MM.1S (cell line): ENCODE measurements at regions not wholly inside any gene's neighbourhood (a gene's known extent, or its start where the extent isn't known, plus 50 kb on each side); places are given as distances from the start of the nearest gene placed in this dataset.

Experiments used
- DNase-seq: peaks from one replicate; pipeline ENCODE4 v3.0.0-alpha.2; 2015
- H2AFZ ChIP-seq: fragments of 300-600 bp; sonication (generic); 2 replicates; pipeline ENCODE4 v1.6.0; 2016; ENCODE audit warnings: antibody characterized with exemption, low read length
- H3F3A ChIP-seq: fragments of 300-600 bp; sonication (generic); 2 replicates; pipeline ENCODE4 v1.6.1; 2016; ENCODE audit warnings: mild to moderate bottlenecking, antibody characterized with exemption, low read length, moderate library complexity, mixed read lengths; ENCODE audit not compliant: insufficient read depth
- H3K27ac ChIP-seq: fragments of 300-600 bp; sonication (generic); 2 replicates; pipeline ENCODE4 v1.5.1; 2016; ENCODE audit warnings: mild to moderate bottlenecking, low read length
- H3K27me3 ChIP-seq: fragments of 300-600 bp; sonication (generic); replicated peaks from 2 replicates; pipeline ENCODE4 v1.6.0; 2016; ENCODE audit warnings: low read length; ENCODE audit not compliant: insufficient read depth
- H3K36me3 ChIP-seq: fragments of 300-600 bp; sonication (generic); replicated peaks from 2 replicates; pipeline ENCODE4 v1.6.1; 2016; ENCODE audit warnings: mild to moderate bottlenecking, low read length, mixed read lengths; ENCODE audit not compliant: insufficient read depth
- H3K4me1 ChIP-seq: fragments of 300-600 bp; sonication (generic); 2 replicates; pipeline ENCODE4 v1.6.1; 2016; ENCODE audit warnings: low read length, mixed read lengths
- H3K4me2 ChIP-seq: fragments of 300-600 bp; sonication (generic); 2 replicates; pipeline ENCODE4 v1.6.0; 2016; ENCODE audit warnings: low read depth, low read length
- H3K4me3 ChIP-seq: fragments of 300-600 bp; sonication (generic); 2 replicates; pipeline ENCODE4 v1.5.1; 2016; ENCODE audit warnings: low read length, mixed read lengths
- H3K79me2 ChIP-seq: fragments of 300-600 bp; sonication (generic); 2 replicates; pipeline ENCODE4 v1.6.1; 2016; ENCODE audit warnings: mixed run types, low read length, mixed read lengths
- H3K9ac ChIP-seq: fragments of 300-600 bp; sonication (generic); 2 replicates; pipeline ENCODE4 v1.6.1; 2016; ENCODE audit warnings: low read length, mixed read lengths
- H3K9me2 ChIP-seq: fragments of 300-600 bp; sonication (generic); replicated peaks from 2 replicates; pipeline ENCODE4 v1.6.1; 2016; ENCODE audit warnings: mild to moderate bottlenecking, low read length, mixed read lengths; ENCODE audit not compliant: insufficient read depth
- H3K9me3 ChIP-seq: fragments of 300-600 bp; sonication (generic); replicated peaks from 2 replicates; pipeline ENCODE4 v1.6.1; 2016; ENCODE audit warnings: mild to moderate bottlenecking, low read length, mixed read lengths; ENCODE audit not compliant: insufficient read depth
- H4K20me1 ChIP-seq: fragments of 300-600 bp; sonication (generic); 2 replicates; pipeline ENCODE4 v1.6.1; 2016; ENCODE audit warnings: mild to moderate bottlenecking, low read length, moderate library complexity, mixed read lengths; ENCODE audit not compliant: insufficient read depth
- EZH2 ChIP-seq: fragments of 300-600 bp; sonication (generic); optimal IDR thresholded peaks from 2 replicates; pipeline ENCODE3; 2017; ENCODE audit warnings: low read depth, mild to moderate bottlenecking, antibody characterized with exemption, low read length, mixed read lengths
- EZH2phosphoT487 ChIP-seq: fragments of 300-600 bp; sonication (generic); IDR thresholded peaks from 2 replicates; pipeline ENCODE4 v1.6.1; 2018; ENCODE audit warnings: antibody characterized with exemption, low read length
- TF ChIP-seq, protein P1 (sequence below): fragments of 300-600 bp; sonication (generic); IDR thresholded peaks from 2 replicates; pipeline ENCODE4 v1.5.1; 2016; ENCODE audit warnings: antibody characterized with exemption, low read length, mixed read lengths

DNA sequence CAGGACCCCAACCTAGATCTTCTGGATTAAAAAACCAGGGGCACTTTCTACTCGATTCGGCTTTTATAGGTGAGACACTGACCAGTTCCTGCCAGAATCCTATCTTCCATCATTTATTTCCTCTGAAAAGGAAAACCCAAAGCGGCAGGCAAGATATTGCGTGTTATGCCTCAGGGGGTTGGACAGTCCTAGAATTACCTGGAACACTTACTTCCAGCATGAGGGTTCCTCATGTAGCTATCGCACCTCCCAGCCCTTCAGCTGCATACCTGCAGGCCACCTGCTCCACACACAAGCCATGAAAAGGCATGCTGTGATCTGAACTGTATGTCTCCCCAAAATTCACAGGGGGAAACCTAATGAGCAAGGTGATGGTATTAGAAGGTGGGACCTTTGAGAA is 58.3 kb upstream of the DLG1 start:
- Histone ChIP-seq H4K20me1 (no peaks in the 10 kb centered on the region), H3K27ac (no peak overlapping the region), H3K27me3 (no peaks in the 10 kb centered on the region), H3K36me3 (no peaks in the 10 kb centered on the region), H3K9me2 (no peaks in the 10 kb centered on the region), H2AFZ (peak overlapping the region; percentile 78), H3K4me2 (peak overlapping the region; percentile 80), H3F3A (no peaks in the 10 kb centered on the region), H3K79me2 (no peaks in the 10 kb centered on the region), H3K4me1 (peaks cover 7% of the 10 kb centered on the region; the same call in 1 of the 2 replicates), H3K9ac (peak overlapping the region; percentile 52; the same call in 1 of the 2 replicates), H3K9me3 (no peaks in the 10 kb centered on the region), H3K4me3 (peak overlapping the region; percentile 68)
- TF ChIP-seq EZH2phosphoT487 (no peak), EZH2 (no peak)
- TF ChIP-seq, protein P1, sequence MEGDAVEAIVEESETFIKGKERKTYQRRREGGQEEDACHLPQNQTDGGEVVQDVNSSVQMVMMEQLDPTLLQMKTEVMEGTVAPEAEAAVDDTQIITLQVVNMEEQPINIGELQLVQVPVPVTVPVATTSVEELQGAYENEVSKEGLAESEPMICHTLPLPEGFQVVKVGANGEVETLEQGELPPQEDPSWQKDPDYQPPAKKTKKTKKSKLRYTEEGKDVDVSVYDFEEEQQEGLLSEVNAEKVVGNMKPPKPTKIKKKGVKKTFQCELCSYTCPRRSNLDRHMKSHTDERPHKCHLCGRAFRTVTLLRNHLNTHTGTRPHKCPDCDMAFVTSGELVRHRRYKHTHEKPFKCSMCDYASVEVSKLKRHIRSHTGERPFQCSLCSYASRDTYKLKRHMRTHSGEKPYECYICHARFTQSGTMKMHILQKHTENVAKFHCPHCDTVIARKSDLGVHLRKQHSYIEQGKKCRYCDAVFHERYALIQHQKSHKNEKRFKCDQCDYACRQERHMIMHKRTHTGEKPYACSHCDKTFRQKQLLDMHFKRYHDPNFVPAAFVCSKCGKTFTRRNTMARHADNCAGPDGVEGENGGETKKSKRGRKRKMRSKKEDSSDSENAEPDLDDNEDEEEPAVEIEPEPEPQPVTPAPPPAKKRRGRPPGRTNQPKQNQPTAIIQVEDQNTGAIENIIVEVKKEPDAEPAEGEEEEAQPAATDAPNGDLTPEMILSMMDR = no peak
- DNase-seq = no peak

DNA sequence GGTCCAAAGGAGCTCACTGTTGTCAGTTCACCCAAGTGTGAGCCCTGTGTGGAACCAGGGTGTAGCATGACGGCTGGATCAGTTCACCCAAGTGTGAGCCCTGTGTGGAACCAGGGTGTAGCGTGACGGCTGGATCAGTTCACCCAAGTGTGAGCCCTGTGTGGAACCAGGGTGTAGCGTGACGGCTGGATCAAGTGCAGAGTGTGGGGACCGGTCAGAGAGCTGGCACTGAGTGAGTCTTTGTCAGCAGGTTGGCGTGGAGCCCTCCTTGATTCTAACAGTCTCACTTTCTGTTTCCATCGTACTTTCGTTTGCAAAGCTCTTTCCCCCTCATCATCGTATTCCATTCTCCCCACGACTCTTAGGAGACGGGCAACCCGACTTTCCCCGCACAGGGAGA is 57.9 kb upstream of the DLG1 start:
- Histone ChIP-seq H3K79me2 (no peaks in the 10 kb centered on the region), H3K36me3 (no peaks in the 10 kb centered on the region), H4K20me1 (no peaks in the 10 kb centered on the region), H3K4me2 (peak overlapping the region; percentile 80), H2AFZ (peak overlapping the region; percentile 78), H3K27ac (no peak overlapping the region), H3K27me3 (no peaks in the 10 kb centered on the region), H3K4me1 (peaks cover 7% of the 10 kb centered on the region; the same call in 1 of the 2 replicates), H3K4me3 (peak overlapping the region; percentile 68), H3K9me2 (no peaks in the 10 kb centered on the region), H3K9ac (peak overlapping the region; percentile 52), H3F3A (no peaks in the 10 kb centered on the region), H3K9me3 (no peaks in the 10 kb centered on the region)
- TF ChIP-seq EZH2 (no peak), EZH2phosphoT487 (no peak)
- TF ChIP-seq, protein P1 = no peak
- DNase-seq = peak; percentile 79

DNA sequence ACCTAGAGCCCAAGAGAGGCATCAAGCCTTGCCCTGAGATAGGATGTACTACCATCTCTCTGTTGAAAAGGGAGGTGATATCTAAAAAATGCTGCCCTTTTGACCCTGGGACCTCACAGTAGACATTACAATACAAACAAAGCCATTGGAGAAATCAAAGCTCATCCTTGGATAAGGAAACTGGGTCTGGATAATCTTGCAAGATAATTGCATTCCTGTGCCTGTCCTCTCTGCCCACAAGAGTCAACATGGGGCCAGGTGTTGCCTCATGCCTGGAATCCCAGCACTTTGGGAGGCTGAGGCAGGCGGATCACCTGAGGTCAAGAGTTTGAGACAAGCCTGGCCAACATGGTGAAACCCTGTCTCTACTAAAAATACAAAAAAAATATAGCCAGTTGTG is 57.3 kb upstream of the DLG1 start:
- no peak for DNase-seq
- Histone ChIP-seq H3K36me3 (no peaks in the 10 kb centered on the region), H3F3A (no peaks in the 10 kb centered on the region), H3K4me2 (peak overlapping the region; percentile 80; the same call in 1 of the 2 replicates), H4K20me1 (no peaks in the 10 kb centered on the region), H3K27me3 (no peaks in the 10 kb centered on the region), H3K4me1 (peaks cover 7% of the 10 kb centered on the region; the same call in 1 of the 2 replicates), H3K9ac (no peak overlapping the region), H3K9me2 (no peaks in the 10 kb centered on the region), H3K79me2 (no peaks in the 10 kb centered on the region), H3K9me3 (no peaks in the 10 kb centered on the region), H3K27ac (no peak overlapping the region), H3K4me3 (peak overlapping the region; percentile 68; the same call in 1 of the 2 replicates), H2AFZ (peak overlapping the region; percentile 78)
- TF ChIP-seq, protein P1 = no peak
- TF ChIP-seq EZH2 (no peak), EZH2phosphoT487 (no peak)
